ENCODE measurements at regions not wholly inside any gene's neighbourhood (a gene's known extent, or its start where the extent isn't known, plus 50 kb on each side); places are given as distances from the start of the nearest gene placed in this dataset.

DNA sequence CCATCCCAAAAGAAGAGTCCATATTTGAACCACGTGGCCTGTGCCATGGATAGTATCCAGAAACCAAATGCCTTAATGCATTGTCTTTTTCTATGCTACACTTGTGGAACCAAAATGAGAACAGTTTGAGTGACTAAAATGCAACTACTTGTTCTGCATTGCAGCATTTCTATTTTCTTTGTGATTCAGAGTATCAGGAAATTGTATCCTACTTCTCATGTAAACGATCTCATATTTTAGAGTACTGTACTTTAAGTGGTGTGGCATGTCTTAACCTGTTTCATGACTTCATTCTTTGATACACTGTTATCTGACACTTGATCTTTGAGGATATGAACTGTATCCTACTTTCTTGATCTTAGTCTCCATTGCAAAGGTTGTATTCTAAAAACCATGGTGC lies 167.2 kb upstream of the WDR1 start:
- no peak overlapping the region for H3K27ac ChIP-seq (ENCODE audit: control insufficient read depth, insufficient read depth)
- ChIA-PET RAD21 (ENCODE audit: unreplicated experiment) (no interaction called here), SMC1A (ENCODE audit: uncharacterized antibody, unreplicated experiment) (no interaction called here), CTCF (no interaction called here), POLR2A (no interaction called here)
- H3K27me3 ChIP-seq (replicated peaks in 1 of 2; ENCODE audit: control insufficient read depth in 2 of 2, insufficient read depth in 2 of 2, low read length in 1 of 2), result no peaks in the 10 kb centered on the region; a peak in 1 of 4 replicates
- H4K20me1 ChIP-seq (ENCODE audit: control insufficient read depth, insufficient read depth), result no peaks in the 10 kb centered on the region
- no peaks in the 10 kb centered on the region for H3K79me2 ChIP-seq (ENCODE audit: control insufficient read depth, insufficient read depth, low read length)
- H3K9ac ChIP-seq (ENCODE audit: control insufficient read depth, insufficient read depth, low read length), result no peak overlapping the region
- no peak overlapping the region for H2AFZ ChIP-seq (ENCODE audit: control insufficient read depth, low read depth, low read length)
- intact Hi-C loops (cut with micrococcal nuclease; ENCODE audit: unreplicated experiment) (no loop called here), in situ Hi-C loops (cut with MboI) (no loop called here)
- no peak for FAIRE-seq
- no peak for ATAC-seq
- 0% methylated on average over 2 of the region's 2 CpGs for WGBS (ENCODE audit: insufficient coverage, insufficient replicate concordance, low lambda C conversion rate, missing lambda C conversion rate)
- H3K4me3 ChIP-seq, result no peak overlapping the region
- no peaks in the 10 kb centered on the region for H3K36me3 ChIP-seq (ENCODE audit: control insufficient read depth in 2 of 2, insufficient read depth in 2 of 2, low read length in 1 of 2)
- DNase-seq (ENCODE audit: low read depth, low spot score), result no peak
- H3K4me2 ChIP-seq (ENCODE audit: control insufficient read depth, insufficient read depth), result no peak overlapping the region
- H3K4me1 ChIP-seq (ENCODE audit: control insufficient read depth, insufficient read depth, low read length), result no peaks in the 10 kb centered on the region
- BruUV-seq (replicated peaks), result no TSS peak
- no peaks in the 10 kb centered on the region for H3K9me3 ChIP-seq (replicated peaks; ENCODE audit: control insufficient read depth, insufficient read depth, low read length)
- no peak for TF ChIP-seq EP300 (IDR thresholded peaks at IDR 0.05; ENCODE audit: borderline replicate concordance in 1 of 2, control insufficient read depth in 1 of 2, low read depth in 2 of 2, low read length in 2 of 2)
- TF ChIP-seq, protein P1, sequence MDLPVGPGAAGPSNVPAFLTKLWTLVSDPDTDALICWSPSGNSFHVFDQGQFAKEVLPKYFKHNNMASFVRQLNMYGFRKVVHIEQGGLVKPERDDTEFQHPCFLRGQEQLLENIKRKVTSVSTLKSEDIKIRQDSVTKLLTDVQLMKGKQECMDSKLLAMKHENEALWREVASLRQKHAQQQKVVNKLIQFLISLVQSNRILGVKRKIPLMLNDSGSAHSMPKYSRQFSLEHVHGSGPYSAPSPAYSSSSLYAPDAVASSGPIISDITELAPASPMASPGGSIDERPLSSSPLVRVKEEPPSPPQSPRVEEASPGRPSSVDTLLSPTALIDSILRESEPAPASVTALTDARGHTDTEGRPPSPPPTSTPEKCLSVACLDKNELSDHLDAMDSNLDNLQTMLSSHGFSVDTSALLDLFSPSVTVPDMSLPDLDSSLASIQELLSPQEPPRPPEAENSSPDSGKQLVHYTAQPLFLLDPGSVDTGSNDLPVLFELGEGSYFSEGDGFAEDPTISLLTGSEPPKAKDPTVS (IDR thresholded peaks at IDR 0.05; ENCODE audit: low read depth, low read length), result no peak
- no peak for TF ChIP-seq ATF2 (IDR thresholded peaks at IDR 0.05; ENCODE audit: low read length)
- TF ChIP-seq IKZF1 (conservative IDR thresholded peaks at IDR 0.05), result no peak
- no peak for TF ChIP-seq RB1 (IDR thresholded peaks at IDR 0.05; ENCODE audit: borderline replicate concordance)
- TF ChIP-seq GATAD2B (conservative IDR thresholded peaks at IDR 0.05; ENCODE audit: low read depth), result no peak
- no peak for TF ChIP-seq ASH2L (IDR thresholded peaks at IDR 0.05; ENCODE audit: borderline replicate concordance, low read depth)
- no peak for TF ChIP-seq BHLHE40 (IDR thresholded peaks at IDR 0.05; ENCODE audit: borderline replicate concordance in 1 of 2, low read depth in 2 of 2, low read length in 1 of 2)
- TF ChIP-seq BCL11A (IDR thresholded peaks at IDR 0.05; ENCODE audit: low read depth, low read length), result no peak
- no peak for TF ChIP-seq BRCA1 (IDR thresholded peaks at IDR 0.05; ENCODE audit: low read depth, low read length)
- no peak for TF ChIP-seq SREBF1 (IDR thresholded peaks at IDR 0.05; ENCODE audit: low read length)
- no peak for TF ChIP-seq NR2C2 (IDR thresholded peaks at IDR 0.05; ENCODE audit: borderline replicate concordance, control insufficient read depth, insufficient read length, low read depth)
- TF ChIP-seq, protein P2, sequence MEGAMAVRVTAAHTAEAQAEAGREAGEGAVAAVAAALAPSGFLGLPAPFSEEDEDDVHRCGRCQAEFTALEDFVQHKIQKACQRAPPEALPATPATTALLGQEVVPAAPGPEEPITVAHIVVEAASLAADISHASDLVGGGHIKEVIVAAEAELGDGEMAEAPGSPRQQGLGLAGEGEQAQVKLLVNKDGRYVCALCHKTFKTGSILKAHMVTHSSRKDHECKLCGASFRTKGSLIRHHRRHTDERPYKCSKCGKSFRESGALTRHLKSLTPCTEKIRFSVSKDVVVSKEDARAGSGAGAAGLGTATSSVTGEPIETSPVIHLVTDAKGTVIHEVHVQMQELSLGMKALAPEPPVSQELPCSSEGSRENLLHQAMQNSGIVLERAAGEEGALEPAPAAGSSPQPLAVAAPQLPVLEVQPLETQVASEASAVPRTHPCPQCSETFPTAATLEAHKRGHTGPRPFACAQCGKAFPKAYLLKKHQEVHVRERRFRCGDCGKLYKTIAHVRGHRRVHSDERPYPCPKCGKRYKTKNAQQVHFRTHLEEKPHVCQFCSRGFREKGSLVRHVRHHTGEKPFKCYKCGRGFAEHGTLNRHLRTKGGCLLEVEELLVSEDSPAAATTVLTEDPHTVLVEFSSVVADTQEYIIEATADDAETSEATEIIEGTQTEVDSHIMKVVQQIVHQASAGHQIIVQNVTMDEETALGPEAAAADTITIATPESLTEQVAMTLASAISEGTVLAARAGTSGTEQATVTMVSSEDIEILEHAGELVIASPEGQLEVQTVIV (IDR thresholded peaks at IDR 0.05; ENCODE audit: borderline replicate concordance, partially characterized antibody), result no peak
- no peak for TF ChIP-seq KAT2A (conservative IDR thresholded peaks at IDR 0.05; ENCODE audit: control insufficient read depth, low read depth, low read length)
- TF ChIP-seq, protein P3, sequence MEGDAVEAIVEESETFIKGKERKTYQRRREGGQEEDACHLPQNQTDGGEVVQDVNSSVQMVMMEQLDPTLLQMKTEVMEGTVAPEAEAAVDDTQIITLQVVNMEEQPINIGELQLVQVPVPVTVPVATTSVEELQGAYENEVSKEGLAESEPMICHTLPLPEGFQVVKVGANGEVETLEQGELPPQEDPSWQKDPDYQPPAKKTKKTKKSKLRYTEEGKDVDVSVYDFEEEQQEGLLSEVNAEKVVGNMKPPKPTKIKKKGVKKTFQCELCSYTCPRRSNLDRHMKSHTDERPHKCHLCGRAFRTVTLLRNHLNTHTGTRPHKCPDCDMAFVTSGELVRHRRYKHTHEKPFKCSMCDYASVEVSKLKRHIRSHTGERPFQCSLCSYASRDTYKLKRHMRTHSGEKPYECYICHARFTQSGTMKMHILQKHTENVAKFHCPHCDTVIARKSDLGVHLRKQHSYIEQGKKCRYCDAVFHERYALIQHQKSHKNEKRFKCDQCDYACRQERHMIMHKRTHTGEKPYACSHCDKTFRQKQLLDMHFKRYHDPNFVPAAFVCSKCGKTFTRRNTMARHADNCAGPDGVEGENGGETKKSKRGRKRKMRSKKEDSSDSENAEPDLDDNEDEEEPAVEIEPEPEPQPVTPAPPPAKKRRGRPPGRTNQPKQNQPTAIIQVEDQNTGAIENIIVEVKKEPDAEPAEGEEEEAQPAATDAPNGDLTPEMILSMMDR (IDR thresholded peaks at IDR 0.05 in 2 of 3, conservative IDR thresholded peaks at IDR 0.05 in 1 of 3; ENCODE audit: control insufficient read depth in 2 of 3, extremely low read depth in 1 of 3, insufficient read depth in 1 of 3, low read depth in 3 of 3, low read length in 3 of 3), result no peak
- TF ChIP-seq NFYA (IDR thresholded peaks at IDR 0.05; ENCODE audit: borderline replicate concordance, low read depth, low read length), result no peak
- TF ChIP-seq FOXM1 (IDR thresholded peaks at IDR 0.05; ENCODE audit: low read depth, low read length), result no peak
- no peak for TF ChIP-seq MAX (IDR thresholded peaks at IDR 0.05; ENCODE audit: low read depth, low read length)
